ENCODE measurements at regions not wholly inside any gene's neighbourhood (a gene's known extent, or its start where the extent isn't known, plus 50 kb on each side); places are given as distances from the start of the nearest gene placed in this dataset.
"Not testable (repeated sequence)": the region's sequence is repeated elsewhere in the genome, so short reads cannot be mapped to it uniquely, and the experiment has no call there.

- no peak for DNase-seq (ENCODE audit: low spot score)
- no peak for FAIRE-seq
Observed at GRCh38 chr6:7000825-7001777, 106.7 kb upstream of the RREB1 start.

- no peak for FAIRE-seq
Observed at GRCh38 chr6:7003041-7003440, 104.7 kb upstream of the RREB1 start.

GRCh38 chr6:7004581-7005297 is 103.0 kb upstream of the RREB1 start:
- DNase-seq (ENCODE audit: low spot score) (no peak), FAIRE-seq (no peak)

More at GRCh38 chr6:7003041-7003440, 104.7 kb upstream of the RREB1 start:
- DNase-seq (ENCODE audit: low spot score), result no peak

GRCh38 chr6:7006515-7007191 is 101.1 kb upstream of the RREB1 start:
- no peak for FAIRE-seq
- no peak for DNase-seq (ENCODE audit: low spot score)

- FAIRE-seq (no peak), DNase-seq (ENCODE audit: low spot score) (no peak)
Observed at GRCh38 chr6:7008451-7008988, 99.2 kb upstream of the RREB1 start.

GRCh38 chr6:7016226-7016625 is 91.5 kb upstream of the RREB1 start:
- FAIRE-seq, result no peak
- no peak for DNase-seq (ENCODE audit: low spot score)

GRCh38 chr6:7021301-7021700 is 86.5 kb upstream of the RREB1 start:
- no peak for DNase-seq (ENCODE audit: low spot score)
- no peak for FAIRE-seq

GRCh38 chr6:7025861-7026260 is 81.9 kb upstream of the RREB1 start:
- FAIRE-seq (no peak), DNase-seq (ENCODE audit: low spot score) (no peak)

GRCh38 chr6:7028963-7029362 is 78.8 kb upstream of the RREB1 start:
- not testable (repeated sequence) for FAIRE-seq; DNase-seq (ENCODE audit: low spot score)

- not testable (repeated sequence) for FAIRE-seq
Observed at GRCh38 chr6:7030968-7031367, 76.8 kb upstream of the RREB1 start.

GRCh38 chr6:7033202-7033601 is 74.6 kb upstream of the RREB1 start:
- FAIRE-seq (no peak), DNase-seq (ENCODE audit: low spot score) (no peak)

More at GRCh38 chr6:7030968-7031367, 76.8 kb upstream of the RREB1 start:
- DNase-seq (ENCODE audit: low spot score), result not testable (repeated sequence)

GRCh38 chr6:7034055-7034454 is 73.7 kb upstream of the RREB1 start:
- DNase-seq (ENCODE audit: low spot score), result no peak
- no peak for FAIRE-seq

GRCh38 chr6:7035837-7036249 is 71.9 kb upstream of the RREB1 start:
- DNase-seq (ENCODE audit: low spot score) (no peak), FAIRE-seq (no peak)

GRCh38 chr6:7041511-7042026 is 66.2 kb upstream of the RREB1 start:
- no peak for DNase-seq (ENCODE audit: low spot score)
- FAIRE-seq, result no peak

GRCh38 chr6:7042056-7042653 is 65.6 kb upstream of the RREB1 start:
- FAIRE-seq (no peak), DNase-seq (ENCODE audit: low spot score) (no peak)

GRCh38 chr6:7042654-7043545 is 64.9 kb upstream of the RREB1 start:
- no peak for DNase-seq (ENCODE audit: low spot score)
- FAIRE-seq, result no peak

GRCh38 chr6:7045331-7045730 is 62.4 kb upstream of the RREB1 start:
- no peak for DNase-seq (ENCODE audit: low spot score)
- no peak for FAIRE-seq

GRCh38 chr6:7045746-7046145 is 62.0 kb upstream of the RREB1 start:
- no peak for FAIRE-seq

GRCh38 chr6:7047128-7047527 is 60.6 kb upstream of the RREB1 start:
- DNase-seq (ENCODE audit: low spot score) (no peak), FAIRE-seq (no peak)

More at GRCh38 chr6:7045746-7046145, 62.0 kb upstream of the RREB1 start:
- DNase-seq (ENCODE audit: low spot score), result no peak

GRCh38 chr6:7047966-7048365 is 59.8 kb upstream of the RREB1 start:
- FAIRE-seq, result no peak

More at GRCh38 chr6:7047966-7048365, 59.8 kb upstream of the RREB1 start:
- no peak for DNase-seq (ENCODE audit: low spot score)

Measured in RCC 7860 (cell line).